Neutrophil (primary cell): ENCODE measurements at regions not wholly inside any gene's neighbourhood (a gene's known extent, or its start where the extent isn't known, plus 50 kb on each side); places are given as distances from the start of the nearest gene placed in this dataset.
"Not testable (repeated sequence)": the region's sequence is repeated elsewhere in the genome, so short reads cannot be mapped to it uniquely, and the experiment has no call there.

Experiments
- H3K27ac ChIP-seq: fragments of 200-600 bp; sonication (generic); 2 replicates; pipeline ENCODE4 v1.5.1; 2016; ENCODE audit warnings: mild to moderate bottlenecking, moderate library complexity
- H3K27me3 ChIP-seq: fragments of 200-600 bp; sonication (generic); 2 replicates; pipeline ENCODE4 v1.6.0; 2016; ENCODE audit warnings: mild to moderate bottlenecking
- H3K36me3 ChIP-seq: fragments of 200-600 bp; sonication (generic); 2 replicates; pipeline ENCODE4 v1.5.1; 2017
- H3K4me1 ChIP-seq, 2 experiments: fragments of 200-600 bp in 1 of 2; sonication (generic) in 1 of 2; 1 replicate in 1 of 2; 2 replicates in 1 of 2; pipeline versions ENCODE4 v1.5.1 to v1.6.1; 2013 to 2016; ENCODE audit warnings: low read depth in 1 of 2, low read length in 1 of 2, mild to moderate bottlenecking in 1 of 2, moderate library complexity in 1 of 2; ENCODE audit not compliant: control insufficient read depth in 1 of 2, insufficient read depth in 1 of 2
- H3K4me3 ChIP-seq, 2 experiments: fragments of 200-600 bp in 1 of 2; sonication (generic) in 1 of 2; 1 replicate in 1 of 2; 2 replicates in 1 of 2; pipeline ENCODE4 v1.5.1; 2013 to 2016; ENCODE audit warnings: low read depth in 1 of 2, low read length in 1 of 2, mild to moderate bottlenecking in 1 of 2, moderate library complexity in 1 of 2
- H3K9me3 ChIP-seq: fragments of 200-600 bp; sonication (generic); 2 replicates; pipeline ENCODE4 v1.5.1; 2016
- CTCF ChIP-seq: fragments of 200-600 bp; sonication (generic); IDR thresholded peaks from 2 replicates; pipeline ENCODE4 v1.5.1; 2016; ENCODE audit warnings: antibody characterized with exemption

DNA sequence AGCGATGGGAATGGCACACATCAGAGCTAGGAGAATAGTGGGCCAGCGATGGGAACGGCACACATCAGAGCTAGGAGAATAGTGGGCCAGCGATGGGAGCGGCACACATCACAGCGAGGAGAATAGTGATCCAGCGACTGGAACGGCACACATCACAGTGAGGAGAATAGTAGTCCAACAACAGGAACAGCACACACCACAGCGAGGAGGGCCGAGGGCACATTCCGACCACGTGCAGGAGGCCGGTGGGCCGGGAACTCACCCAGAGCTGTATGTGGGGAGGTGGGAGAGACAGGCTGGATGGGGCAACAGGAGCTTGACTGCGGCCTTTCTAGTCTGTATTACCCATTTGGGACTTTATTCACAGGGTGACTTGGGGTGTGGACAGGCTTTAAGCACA, 271.1 kb upstream of the IRX4 start:
- H3K4me3 ChIP-seq, result no peak overlapping the region
- no peaks in the 10 kb centered on the region for H3K4me1 ChIP-seq
- no peaks in the 10 kb centered on the region for H3K36me3 ChIP-seq
- TF ChIP-seq CTCF, result no peak
- H3K27ac ChIP-seq, result no peak overlapping the region
- no peaks in the 10 kb centered on the region for H3K9me3 ChIP-seq
- H3K27me3 ChIP-seq, result no peaks in the 10 kb centered on the region

DNA sequence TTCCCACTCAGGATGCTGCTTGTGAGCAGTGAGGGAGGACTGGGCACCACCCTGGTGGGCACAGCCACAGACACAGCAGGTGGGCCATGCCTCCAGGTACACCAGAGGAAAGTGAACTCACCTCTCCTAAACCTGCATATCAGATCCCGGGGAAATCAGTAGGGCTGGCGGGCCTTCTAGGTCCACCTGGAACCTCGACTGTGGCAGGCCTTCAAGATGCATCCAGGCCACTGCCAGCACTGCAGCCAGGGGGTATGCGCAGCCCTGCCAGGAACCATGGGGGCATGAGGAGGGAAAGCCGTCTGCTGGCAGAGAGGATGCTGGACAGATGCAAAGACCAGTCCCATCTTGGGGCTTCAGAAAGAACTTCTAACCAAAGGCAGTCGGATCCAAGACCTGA, 270.6 kb upstream of the IRX4 start:
- Histone ChIP-seq H3K27ac (no peak overlapping the region), H3K36me3 (no peaks in the 10 kb centered on the region), H3K27me3 (no peaks in the 10 kb centered on the region), H3K9me3 (no peaks in the 10 kb centered on the region), H3K4me1 (no peaks in the 10 kb centered on the region), H3K4me3 (no peak overlapping the region)
- TF ChIP-seq CTCF, result no peak

DNA sequence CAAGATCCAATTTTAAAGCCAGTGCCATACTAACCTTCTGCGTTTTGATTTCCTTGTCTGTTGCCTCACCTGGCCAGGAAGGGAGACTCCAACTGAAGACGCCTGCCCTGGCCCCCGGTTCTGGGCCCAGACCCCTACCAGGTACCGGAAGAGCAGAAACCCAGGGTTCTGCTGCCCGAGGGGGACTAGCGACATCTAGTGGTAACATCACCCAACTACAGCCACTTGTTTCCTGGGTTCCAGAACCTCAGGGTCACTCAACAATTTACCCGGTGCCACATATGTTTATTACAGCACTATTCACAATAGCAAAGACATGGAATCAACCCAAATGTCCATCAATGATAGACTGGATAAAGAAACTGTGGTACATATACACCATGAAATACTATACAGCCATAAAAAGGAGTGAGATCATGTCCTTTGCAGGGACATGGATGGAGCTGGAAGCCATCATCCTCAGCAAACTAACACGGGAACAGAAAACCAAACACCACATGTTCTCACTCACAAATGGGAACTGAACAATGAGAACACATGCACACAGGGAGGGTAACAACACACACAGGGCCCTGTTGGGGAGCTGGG, 268.7 kb upstream of the IRX4 start:
- not testable (repeated sequence) for H3K36me3 ChIP-seq, H3K4me3 ChIP-seq, H3K9me3 ChIP-seq, H3K27ac ChIP-seq, H3K27me3 ChIP-seq, H3K4me1 ChIP-seq

DNA sequence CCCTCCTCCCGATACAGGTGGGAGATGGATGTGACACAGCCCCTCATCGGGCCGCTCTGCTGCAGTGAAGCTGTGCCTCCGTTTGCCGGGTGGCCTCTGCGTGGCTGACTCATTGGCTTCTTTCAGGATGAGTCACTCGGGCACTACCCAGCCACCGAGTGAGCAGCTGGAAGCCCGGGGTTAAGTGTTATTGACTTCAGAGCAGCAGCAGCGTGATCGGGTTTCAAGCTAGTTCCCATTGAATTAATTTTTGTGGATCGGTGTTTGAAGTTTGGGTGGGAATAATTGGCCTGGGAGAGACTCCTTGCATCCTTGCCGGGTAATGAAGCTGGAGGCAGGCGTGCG, 266.4 kb upstream of the IRX4 start:
- Histone ChIP-seq H3K27me3 (no peaks in the 10 kb centered on the region), H3K27ac (no peak overlapping the region), H3K4me3 (no peak overlapping the region), H3K9me3 (no peaks in the 10 kb centered on the region), H3K36me3 (no peaks in the 10 kb centered on the region), H3K4me1 (no peaks in the 10 kb centered on the region)
- no peak for TF ChIP-seq CTCF

GRCh38 chr5:2148312-2149194, 265.8 kb upstream of the IRX4 start:
- H3K27ac ChIP-seq, result no peak overlapping the region
- H3K4me3 ChIP-seq, result no peak overlapping the region

More at GRCh38 chr5:2148312-2149194, 265.8 kb upstream of the IRX4 start:
- H3K9me3 ChIP-seq, result no peaks in the 10 kb centered on the region
- H3K27me3 ChIP-seq, result no peaks in the 10 kb centered on the region
- TF ChIP-seq CTCF, result no peak
- H3K36me3 ChIP-seq, result no peaks in the 10 kb centered on the region
- H3K4me1 ChIP-seq, result no peaks in the 10 kb centered on the region
